ENCODE measurements at regions not wholly inside any gene's neighbourhood (a gene's known extent, or its start where the extent isn't known, plus 50 kb on each side); places are given as distances from the start of the nearest gene placed in this dataset.
"Not testable (repeated sequence)": the region's sequence is repeated elsewhere in the genome, so short reads cannot be mapped to it uniquely, and the experiment has no call there.

DNA sequence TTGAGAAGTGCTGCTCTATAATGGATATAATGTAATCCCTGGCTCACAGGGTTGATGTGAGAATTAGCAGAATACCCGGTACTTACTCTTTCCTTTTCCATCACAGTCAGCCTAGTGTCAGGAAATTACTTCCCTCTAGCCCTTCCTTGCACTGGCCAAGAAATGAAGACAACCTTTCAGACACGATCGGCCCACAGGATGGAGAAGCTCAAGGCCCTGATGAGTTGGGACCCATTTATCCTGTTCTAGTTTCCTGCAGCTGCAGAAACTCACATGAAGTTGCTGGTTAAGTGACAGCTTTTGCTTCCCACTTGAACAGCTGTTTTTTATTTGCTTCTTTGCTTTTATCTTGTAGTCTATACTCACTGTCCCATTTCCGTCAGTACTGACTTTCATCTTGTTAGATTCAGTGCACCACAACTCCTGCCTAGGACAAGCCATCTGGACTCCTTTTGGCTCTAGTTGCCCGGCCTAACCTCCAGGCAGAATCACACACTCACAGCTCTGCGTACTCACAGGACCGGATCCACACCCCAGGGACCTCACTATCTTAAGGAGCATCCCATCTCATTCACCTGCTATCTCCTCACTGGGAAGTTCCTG, 325.1 kb upstream of the CHRNA7 start:
- not testable (repeated sequence) for DNase-seq

DNA sequence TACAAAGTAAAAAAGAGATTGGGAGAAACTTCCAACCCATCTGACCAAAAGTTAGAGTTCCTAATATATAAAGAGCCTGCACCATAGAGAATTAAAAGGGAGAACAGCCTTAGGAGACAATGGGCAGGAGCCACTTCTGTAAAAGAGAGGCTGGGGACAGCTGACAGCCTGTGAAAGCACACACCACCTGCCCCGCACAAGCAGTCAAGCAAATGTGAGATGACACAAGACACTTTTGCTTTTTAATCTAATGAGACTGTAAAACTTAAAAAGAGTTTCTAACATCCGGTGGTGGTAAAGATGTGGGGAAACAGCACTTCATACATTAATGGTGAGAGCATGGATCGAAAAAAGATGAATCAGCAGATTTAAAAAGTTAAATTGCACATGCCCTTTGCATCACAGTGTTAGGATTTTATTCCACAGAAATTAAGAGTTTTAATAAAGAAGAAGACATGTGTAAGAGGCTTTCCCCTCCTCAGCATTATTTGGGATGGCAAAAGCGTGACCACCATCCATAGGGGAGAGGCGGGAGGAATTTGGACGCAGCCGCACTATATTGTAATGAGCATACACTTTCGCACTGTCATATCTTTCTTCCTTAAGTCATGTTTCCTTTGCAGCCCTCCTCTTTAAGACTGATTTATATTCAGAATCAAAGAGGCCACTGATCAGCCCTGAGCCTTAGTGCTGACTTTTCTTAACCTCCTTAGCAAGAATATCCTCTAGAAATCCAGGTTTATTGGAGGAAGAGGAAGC, 322.2 kb upstream of the CHRNA7 start:
- DNase-seq = not testable (repeated sequence)

- DNase-seq = not testable (repeated sequence)
These were observed 321.5 kb upstream of the CHRNA7 start for GRCh38 chr15:31708703-31709327.

DNA sequence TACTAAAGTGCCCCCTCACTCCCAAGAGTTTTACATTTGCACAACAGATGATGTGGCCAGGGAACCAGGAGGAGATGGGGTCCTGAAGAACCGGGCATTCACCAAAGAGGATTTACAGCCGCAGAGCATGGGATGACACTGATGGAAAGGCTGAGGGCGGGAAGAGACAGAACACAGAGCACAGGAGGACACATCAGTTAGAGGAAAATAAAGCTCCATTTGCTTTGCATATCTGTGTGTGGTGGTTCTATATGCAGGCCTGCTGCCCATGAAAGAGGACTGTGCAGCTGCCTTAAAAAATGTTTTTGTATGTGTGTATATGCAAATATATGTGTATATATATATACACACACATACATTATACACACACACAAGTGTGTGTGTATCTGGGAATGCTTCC, 320.8 kb upstream of the CHRNA7 start:
- DNase-seq = not testable (repeated sequence)

- DNase-seq = not testable (repeated sequence)
These were observed 319.5 kb upstream of the CHRNA7 start for GRCh38 chr15:31710806-31711205.

DNA sequence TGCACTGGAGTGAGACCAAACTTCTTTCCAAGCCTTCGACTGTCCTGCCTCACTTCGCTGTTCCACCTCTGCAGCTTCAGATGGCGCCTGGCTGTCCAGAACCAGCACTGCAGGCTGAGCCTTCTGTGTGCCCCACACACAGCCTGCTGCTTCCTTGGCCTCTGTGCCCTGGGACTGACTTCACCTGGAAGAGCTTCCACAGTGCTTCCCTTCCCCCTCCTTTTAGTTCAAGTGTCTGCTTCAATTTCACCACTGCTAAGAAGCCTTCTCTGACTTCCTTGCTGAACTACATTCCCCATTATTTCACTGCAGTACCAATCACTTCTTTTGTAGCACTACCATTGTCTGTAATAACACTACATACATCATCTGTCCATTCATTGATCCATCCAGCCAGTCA, 315.1 kb upstream of the CHRNA7 start:
- DNase-seq = not testable (repeated sequence)

- DNase-seq = not testable (repeated sequence)
These were observed 311.7 kb upstream of the CHRNA7 start for GRCh38 chr15:31718625-31719024.

GRCh38 chr15:31719396-31720022, 310.8 kb upstream of the CHRNA7 start:
- not testable (repeated sequence) for DNase-seq

GRCh38 chr15:31723019-31723418, 307.3 kb upstream of the CHRNA7 start:
- not testable (repeated sequence) for DNase-seq

DNA sequence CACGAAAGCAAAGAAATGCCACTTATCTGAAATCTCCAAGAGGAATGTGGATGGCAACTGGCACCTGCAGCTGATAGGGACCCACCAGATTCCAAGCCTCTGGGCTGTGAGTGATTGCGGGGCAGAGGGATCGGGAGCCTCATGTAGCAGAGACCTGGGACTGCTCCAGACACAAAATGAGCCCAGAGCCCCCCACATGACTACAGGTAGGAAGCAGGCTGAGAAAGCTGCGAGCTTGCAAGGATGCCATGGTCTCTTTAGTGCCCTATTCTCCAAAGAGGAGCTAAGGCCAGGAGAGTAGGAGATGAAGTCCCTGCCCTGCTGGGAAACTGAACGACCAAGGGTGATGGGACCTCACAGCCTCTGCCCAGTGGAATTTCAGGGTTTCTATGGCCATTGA, 305.4 kb upstream of the CHRNA7 start:
- DNase-seq = not testable (repeated sequence)

GRCh38 chr15:31725619-31726018, 304.7 kb upstream of the CHRNA7 start:
- DNase-seq = not testable (repeated sequence)

DNA sequence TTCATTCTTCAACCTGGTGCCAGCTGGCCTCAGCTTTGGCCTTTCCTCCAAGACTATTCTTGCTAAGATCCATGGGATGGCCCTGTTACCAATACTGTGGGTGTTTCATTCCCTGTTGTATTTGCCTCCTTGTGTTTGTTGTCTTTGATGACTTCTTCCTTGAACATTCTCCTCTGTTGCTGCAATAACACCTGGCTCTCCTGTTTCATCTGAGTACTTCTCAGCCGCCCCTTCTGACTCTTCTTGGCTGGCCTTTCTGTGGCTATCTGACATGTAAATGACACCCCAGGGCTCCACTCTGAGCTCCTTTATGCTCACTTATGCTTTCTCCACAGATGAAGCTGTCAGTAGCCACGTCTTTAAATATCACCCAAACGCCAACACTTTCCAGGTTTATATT, 302.7 kb upstream of the CHRNA7 start:
- no peak for DNase-seq

GRCh38 chr15:31732726-31733125, 297.6 kb upstream of the CHRNA7 start:
- no peak for DNase-seq

- no peak for DNase-seq
These were observed 296.9 kb upstream of the CHRNA7 start for GRCh38 chr15:31733424-31733823.

- DNase-seq = no peak
These were observed 290.1 kb upstream of the CHRNA7 start for GRCh38 chr15:31740203-31740602.

DNA sequence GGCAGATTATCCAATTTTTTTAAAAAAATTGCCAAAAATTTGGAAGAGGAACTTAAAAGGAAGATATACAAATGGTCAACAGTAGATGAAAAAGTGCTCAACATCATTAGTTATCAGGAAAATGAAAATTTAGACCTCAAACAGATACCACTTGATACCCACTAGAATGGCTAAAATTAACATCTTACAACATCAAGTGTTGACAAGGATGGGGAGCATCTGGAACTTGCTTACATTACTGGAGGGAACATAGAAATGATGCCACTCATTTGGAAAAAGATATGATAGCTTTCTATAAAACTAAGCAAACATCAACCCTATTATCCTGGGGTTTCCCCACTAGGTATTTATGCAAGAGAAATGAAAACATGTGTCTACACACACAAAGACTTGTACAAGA, 284.5 kb upstream of the CHRNA7 start:
- DNase-seq = no peak

DNA sequence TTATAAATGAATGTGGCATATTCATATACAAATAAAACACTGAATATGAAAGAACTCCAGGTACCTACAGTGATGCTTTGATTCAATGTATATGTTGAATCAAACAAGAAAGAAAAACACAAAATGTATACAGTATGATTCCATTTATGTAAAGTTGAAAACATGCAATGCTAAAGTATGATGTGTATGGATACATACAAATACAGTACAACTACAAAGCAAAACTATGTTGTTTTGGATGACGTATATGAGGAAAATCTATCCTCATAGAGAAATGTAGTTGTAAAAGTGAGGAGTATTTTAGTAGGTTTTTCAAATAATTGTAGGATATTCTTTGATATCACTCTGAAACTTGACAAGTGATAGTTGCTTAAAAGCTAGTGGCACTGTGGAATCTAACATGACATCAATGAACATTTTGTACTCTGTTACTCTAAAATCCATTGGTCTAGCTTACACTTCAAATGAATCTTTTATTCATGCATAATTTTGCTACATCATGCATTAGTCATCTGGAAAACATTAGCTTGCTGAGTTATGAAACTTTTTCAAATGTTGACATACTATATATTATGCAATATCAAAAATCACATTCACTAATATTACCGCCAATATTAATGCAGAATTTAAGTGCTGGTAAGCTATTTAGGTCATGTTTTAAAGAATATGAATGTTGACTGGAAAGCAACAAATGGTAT, 278.1 kb upstream of the CHRNA7 start:
- DNase-seq = no peak

GRCh38 chr15:31752905-31753304, 277.4 kb upstream of the CHRNA7 start:
- no peak for DNase-seq

- no peak for DNase-seq
These were observed 272.2 kb upstream of the CHRNA7 start for GRCh38 chr15:31758126-31758525.

- no peak for DNase-seq
These were observed 262.3 kb upstream of the CHRNA7 start for GRCh38 chr15:31768055-31768454.

GRCh38 chr15:31774045-31774444, 256.3 kb upstream of the CHRNA7 start:
- no peak for DNase-seq

DNA sequence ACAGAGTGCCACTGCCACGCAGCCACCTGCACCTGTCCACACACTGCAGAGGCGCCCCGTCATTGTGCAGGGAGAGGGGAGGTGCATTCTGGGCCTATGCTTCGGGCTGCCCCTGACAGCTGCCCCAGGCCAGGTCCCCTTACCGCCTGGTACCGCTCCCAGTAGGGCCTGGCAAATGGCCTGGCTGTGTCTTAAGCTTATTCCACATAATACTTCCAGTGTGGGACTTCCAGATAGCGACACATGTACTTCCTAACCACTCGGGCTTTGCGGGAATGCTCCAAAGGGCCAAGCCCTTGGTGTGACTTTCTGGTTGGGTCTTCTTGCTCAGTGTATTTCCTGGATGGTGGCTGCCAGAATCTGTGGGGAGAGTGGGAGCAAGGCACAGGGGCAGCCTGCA, 254.3 kb upstream of the CHRNA7 start:
- no peak for DNase-seq

- DNase-seq = no peak
These were observed 249.1 kb upstream of the CHRNA7 start for GRCh38 chr15:31781261-31781660.

Measured in cortex of kidney (tissue), 1 donor.